GM19025 (cell line): ENCODE measurements at regions not wholly inside any gene's neighbourhood (a gene's known extent, or its start where the extent isn't known, plus 50 kb on each side); places are given as distances from the start of the nearest gene placed in this dataset.

ENCODE experiments used
- ATAC-seq: cut with Tn5 transposase; IDR thresholded peaks from one replicate; pipeline ENCODE4 v1.9.1; 2021; ENCODE audit warnings: mild to moderate bottlenecking, low read depth, moderate library complexity; ENCODE audit not compliant: unreplicated experiment

DNA sequence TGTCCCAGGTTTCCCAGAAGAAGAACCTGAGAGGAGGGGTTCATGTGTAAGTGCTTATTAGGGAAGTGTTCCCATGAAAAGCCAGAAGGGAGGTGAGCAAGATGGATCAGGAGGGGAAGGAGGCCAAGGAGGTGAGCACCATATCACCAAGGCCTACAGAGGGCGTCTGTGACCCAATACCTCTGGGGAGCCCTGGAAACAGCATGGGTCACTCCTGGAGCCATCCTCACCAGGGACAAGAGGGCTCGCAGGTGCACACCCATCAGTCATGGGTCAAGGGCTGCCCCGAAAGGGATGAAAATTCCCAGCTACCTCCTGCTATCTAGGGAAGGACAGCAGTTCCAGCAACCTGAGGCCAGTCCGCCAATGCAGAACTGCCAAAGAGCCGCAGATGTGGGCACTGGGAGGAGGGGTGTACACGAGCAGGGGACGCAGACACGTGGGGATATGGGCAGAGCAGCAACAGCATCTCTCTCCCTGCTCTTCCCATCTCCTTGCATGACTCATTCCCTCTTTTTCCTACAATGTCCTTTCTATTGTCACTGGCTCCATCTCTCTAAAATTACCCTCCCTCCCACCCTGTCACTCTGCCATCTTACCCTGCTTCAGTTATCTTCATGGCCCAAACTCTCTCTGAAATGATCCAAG lies 167.6 kb upstream of the FSTL4 start:
- no peak for ATAC-seq

DNA sequence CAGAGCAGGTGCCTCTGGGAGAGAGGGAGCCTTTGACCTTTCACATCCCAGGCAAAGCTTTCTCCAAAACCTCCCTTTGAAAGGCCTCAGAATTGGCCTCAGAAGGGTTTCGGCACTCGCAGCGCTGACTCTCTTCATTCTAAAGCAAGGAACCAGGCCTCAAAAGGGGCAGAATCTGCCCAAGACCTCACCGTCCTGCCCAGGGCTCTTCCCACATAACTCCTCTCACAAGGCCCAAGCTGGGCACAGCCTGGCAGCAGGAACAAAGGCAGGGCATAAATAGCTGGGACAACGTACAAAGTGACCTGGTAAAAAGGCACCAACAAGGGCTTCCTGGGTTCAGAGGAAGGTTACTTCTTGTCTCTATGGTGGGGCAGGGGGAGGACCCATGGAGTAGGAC lies 166.3 kb upstream of the FSTL4 start:
- no peak for ATAC-seq

DNA sequence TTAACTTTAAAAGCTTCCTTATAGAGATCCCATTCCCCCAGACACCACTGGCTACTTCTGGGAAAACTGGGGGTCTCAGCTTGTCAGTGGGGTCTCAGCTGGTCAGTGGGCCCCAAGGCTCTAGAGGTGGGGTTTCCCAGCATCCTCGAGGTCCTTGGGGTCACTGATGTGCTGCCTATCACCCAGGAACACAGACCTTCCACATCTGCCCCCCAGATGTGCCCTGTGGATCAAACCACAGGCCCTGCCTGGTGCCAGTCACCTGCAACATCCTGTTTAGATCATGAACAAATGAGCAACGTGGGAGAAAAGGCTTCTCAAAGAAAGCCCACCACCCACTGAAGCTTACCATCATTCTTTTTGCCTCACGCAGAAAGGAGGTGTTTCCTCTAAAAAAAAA lies 165.6 kb upstream of the FSTL4 start:
- no peak for ATAC-seq

DNA sequence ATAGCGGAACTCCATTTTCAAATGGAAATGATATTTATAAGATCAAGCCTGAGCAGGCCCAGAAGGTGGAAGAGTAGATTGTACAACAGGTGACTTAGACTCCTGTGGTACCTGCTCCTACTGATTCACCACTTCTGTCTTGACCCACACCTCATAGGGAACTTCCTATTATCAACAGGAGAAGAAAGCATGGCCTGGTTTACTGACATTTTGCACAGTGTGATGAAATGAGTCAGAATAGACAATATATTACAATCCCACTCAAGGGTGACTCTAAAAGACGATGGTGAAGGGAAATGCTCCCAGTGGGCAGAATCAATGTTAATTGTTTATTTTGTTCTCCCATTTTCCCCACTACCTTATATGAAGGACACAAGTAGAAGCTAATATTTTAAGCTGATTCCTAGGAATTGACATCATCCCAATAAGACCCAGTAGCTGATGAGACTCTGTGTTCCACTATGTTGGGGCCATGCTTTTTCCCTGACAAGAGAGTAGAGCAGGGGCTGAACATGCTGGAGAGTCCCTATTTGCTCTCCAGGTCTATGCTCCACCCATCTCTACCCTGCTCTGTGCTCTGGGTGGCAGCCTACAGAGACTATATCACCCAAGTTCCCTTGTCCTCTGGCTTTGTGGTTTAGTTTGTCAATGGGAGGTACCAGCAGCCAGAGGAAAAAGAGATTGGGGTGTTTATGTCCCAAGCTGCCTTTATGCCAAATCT lies 163.4 kb upstream of the FSTL4 start:
- ATAC-seq, result no peak

- ATAC-seq, result no peak
Observed at GRCh38 chr5:133773247-133774202, 161.2 kb upstream of the FSTL4 start.

- no peak for ATAC-seq
Observed at GRCh38 chr5:133769842-133770241, 157.5 kb upstream of the FSTL4 start.

DNA sequence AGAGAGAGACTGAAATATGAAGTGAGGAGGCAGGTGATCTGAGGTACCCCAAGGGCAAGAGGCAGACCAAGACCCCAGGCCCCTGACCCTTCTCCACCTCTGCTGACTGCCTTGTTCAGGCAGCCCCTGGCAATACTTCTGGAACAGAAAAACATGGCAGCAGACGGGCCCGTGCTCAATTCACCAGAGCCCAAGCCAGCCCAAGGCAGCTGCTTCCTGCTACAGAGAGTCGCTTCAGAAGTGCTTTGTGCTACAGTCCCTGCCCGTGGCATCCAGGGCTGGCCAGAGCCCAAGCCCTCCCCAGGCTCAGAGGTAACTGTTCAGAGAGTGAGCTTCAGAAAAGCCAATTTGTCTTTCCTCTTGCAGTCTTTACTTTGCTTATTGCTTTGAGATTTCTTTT lies 151.4 kb upstream of the FSTL4 start:
- ATAC-seq, result no peak

GRCh38 chr5:133761632-133762031 lies 149.3 kb upstream of the FSTL4 start:
- ATAC-seq, result no peak

- no peak for ATAC-seq
Observed at GRCh38 chr5:133760532-133760931, 148.2 kb upstream of the FSTL4 start.

DNA sequence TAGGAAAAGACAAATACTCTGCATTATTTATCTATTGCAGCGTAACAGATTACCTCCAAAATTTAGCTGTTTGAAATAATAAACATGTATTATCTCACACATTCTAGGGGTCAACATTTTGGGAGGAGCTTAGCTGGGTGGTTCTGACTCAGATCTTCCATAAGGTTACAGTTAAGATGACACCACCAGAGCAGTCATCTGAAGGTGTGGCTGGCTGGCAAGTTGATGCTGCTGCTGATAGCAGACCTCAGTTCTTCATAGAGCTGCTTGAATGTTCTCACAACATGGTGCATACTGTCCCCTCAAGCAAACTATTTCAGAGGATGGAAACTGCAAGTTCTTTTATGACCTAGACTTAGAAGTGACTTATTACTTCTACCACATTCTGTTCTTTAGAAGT lies 146.3 kb upstream of the FSTL4 start:
- no peak for ATAC-seq

- ATAC-seq, result no peak
Observed at GRCh38 chr5:133757396-133757945, 145.1 kb upstream of the FSTL4 start.

- no peak for ATAC-seq
Observed at GRCh38 chr5:133756756-133757155, 144.4 kb upstream of the FSTL4 start.

GRCh38 chr5:133756036-133756435 lies 143.7 kb upstream of the FSTL4 start:
- ATAC-seq, result no peak

DNA sequence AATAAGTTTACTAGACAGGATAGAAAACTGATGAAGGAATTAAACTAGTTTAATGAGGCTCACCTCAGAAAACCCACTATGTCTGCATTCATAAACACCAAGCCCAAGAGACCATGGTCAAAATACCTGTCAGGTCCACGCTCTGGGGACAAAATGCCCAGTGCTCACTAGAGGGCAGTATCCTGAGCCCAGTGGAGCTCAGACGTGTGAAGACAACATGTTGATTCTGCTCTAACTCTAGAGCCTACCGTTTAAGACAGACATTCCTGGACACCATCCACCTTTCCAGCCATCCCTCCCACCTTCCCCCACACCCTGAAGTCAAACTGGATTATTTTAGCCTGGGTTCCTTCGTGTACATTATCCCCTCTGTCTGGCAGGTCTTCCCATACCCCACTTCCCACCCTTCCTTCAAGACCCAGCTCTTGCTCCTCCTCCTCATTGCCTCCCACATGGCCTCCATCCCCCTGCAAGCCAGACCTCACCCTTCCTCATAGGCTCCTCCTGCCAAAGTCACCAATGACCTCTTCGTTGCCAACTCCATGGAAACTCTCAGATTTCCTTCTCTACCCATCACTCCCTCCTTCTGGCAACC lies 142.3 kb upstream of the FSTL4 start:
- no peak for ATAC-seq

GRCh38 chr5:133753856-133754255 lies 141.5 kb upstream of the FSTL4 start:
- ATAC-seq, result no peak

- no peak for ATAC-seq
Observed at GRCh38 chr5:133751846-133752245, 139.5 kb upstream of the FSTL4 start.

DNA sequence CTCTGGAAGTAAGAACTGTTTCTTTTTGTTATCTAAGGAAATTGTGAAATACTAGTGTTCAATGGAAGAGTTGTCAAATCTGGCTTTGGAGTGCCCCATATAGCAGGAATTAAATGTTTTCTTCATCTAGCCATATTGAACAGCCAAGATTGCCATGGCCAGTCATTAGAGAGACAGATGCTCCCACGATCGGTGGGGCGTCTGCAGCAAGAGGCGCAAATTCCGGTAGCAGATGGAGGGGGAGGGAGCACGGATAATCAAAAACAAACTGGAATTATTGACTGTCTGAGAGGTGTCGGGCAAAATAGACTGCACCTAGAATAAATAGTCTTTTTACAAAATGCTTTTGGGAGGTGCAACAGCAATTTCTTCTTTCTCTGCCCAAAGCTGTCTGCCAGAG lies 139.1 kb upstream of the FSTL4 start:
- no peak for ATAC-seq

- no peak for ATAC-seq
Observed at GRCh38 chr5:133750856-133751255, 138.5 kb upstream of the FSTL4 start.

GRCh38 chr5:133750356-133750755 lies 138.0 kb upstream of the FSTL4 start:
- no peak for ATAC-seq

DNA sequence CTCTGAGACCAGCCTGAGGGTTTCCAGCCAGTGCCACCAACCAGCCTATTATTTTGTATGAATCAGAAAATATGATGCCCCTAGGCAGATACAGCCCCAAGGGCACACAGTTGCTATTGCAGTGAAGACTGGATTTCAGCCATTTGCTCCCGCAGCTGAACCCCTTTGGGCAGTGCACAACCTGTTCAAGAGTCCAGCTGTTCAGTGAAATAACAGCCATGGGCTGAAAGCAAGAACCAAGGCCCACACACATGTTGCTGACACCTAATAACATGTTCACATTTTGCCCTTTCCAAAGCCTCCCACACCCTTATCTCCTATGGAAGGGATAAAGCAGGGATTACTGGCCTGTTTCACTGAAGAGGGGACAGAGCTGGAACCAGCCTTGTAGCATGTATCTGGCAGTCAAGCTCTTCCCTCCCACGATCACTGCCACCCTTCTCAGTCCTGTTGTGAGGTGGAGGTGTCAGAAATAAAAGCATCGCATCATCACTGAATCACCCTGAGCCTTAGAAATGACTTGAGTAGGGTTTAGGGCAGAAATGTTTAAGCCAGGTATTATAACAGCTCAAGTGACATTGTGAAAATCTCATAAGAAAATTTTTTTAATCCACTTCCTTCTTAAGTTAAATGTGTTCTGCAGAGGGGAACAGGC lies 137.1 kb upstream of the FSTL4 start:
- no peak for ATAC-seq
